Activated T-cell treated with anti-CD3 and anti-CD28 coated beads, Interleukin-2, amount 50 U/mL, for 24 hours (primary cell): ENCODE measurements at regions not wholly inside any gene's neighbourhood (a gene's known extent, or its start where the extent isn't known, plus 50 kb on each side); places are given as distances from the start of the nearest gene placed in this dataset.

Experiments
- DNase-seq: peaks from one replicate; pipeline ENCODE4 v3.0.0-alpha.2; 2020
- H3K27ac Mint-ChIP-seq: 2 replicates; pipeline ENCODE4 v1.8.0; 2020; ENCODE audit warnings: mild to moderate bottlenecking, mixed read lengths
- H3K27me3 Mint-ChIP-seq: 2 replicates; pipeline ENCODE4 v1.8.0; 2020; ENCODE audit warnings: mixed read lengths
- H3K36me3 Mint-ChIP-seq: 2 replicates; pipeline ENCODE4 v1.8.0; 2020; ENCODE audit warnings: low read depth, mixed read lengths
- H3K4me1 Mint-ChIP-seq: 2 replicates; pipeline ENCODE4 v1.8.0; 2020; ENCODE audit warnings: low read depth, mixed read lengths
- H3K4me3 Mint-ChIP-seq: 2 replicates; pipeline ENCODE4 v1.8.0; 2020; ENCODE audit warnings: mild to moderate bottlenecking, moderate library complexity, mixed read lengths
- H3K9me3 Mint-ChIP-seq: 2 replicates; pipeline ENCODE4 v1.8.0; 2020; ENCODE audit warnings: mixed read lengths

GRCh38 chr14:37900561-37900960 is 305.1 kb downstream of the TTC6 start:
- Mint-ChIP-seq H3K27me3 (peaks cover 26% of the 10 kb centered on the region), H3K4me1 (peaks cover 1% of the 10 kb centered on the region), H3K27ac (no peak overlapping the region), H3K36me3 (no peaks in the 10 kb centered on the region), H3K4me3 (no peak overlapping the region), H3K9me3 (no peaks in the 10 kb centered on the region)
- DNase-seq = no peak

- Mint-ChIP-seq H3K36me3 (no peaks in the 10 kb centered on the region), H3K27ac (no peak overlapping the region), H3K9me3 (no peaks in the 10 kb centered on the region), H3K27me3 (peaks cover 24% of the 10 kb centered on the region), H3K4me1 (peaks cover 1% of the 10 kb centered on the region), H3K4me3 (no peak overlapping the region)
- DNase-seq = no peak
Observed at GRCh38 chr14:37901978-37902377, 305.7 kb upstream of the SSTR1 start.

- H3K36me3 Mint-ChIP-seq = no peaks in the 10 kb centered on the region
- H3K27ac Mint-ChIP-seq = no peak overlapping the region
- peaks cover 1% of the 10 kb centered on the region for H3K4me1 Mint-ChIP-seq
- no peak for DNase-seq
- H3K4me3 Mint-ChIP-seq = no peak overlapping the region
- no peaks in the 10 kb centered on the region for H3K9me3 Mint-ChIP-seq
- peaks cover 24% of the 10 kb centered on the region for H3K27me3 Mint-ChIP-seq
Observed at GRCh38 chr14:37903343-37904191, 304.1 kb upstream of the SSTR1 start.

GRCh38 chr14:37924622-37925021 is 283.1 kb upstream of the SSTR1 start:
- no peak overlapping the region for H3K4me3 Mint-ChIP-seq
- peaks cover 3% of the 10 kb centered on the region for H3K27me3 Mint-ChIP-seq
- no peaks in the 10 kb centered on the region for H3K4me1 Mint-ChIP-seq
- H3K36me3 Mint-ChIP-seq = no peaks in the 10 kb centered on the region
- no peak overlapping the region for H3K27ac Mint-ChIP-seq
- no peak for DNase-seq
- H3K9me3 Mint-ChIP-seq = no peaks in the 10 kb centered on the region

- Mint-ChIP-seq H3K4me3 (no peak overlapping the region), H3K36me3 (no peaks in the 10 kb centered on the region), H3K27ac (no peak overlapping the region), H3K4me1 (no peaks in the 10 kb centered on the region), H3K27me3 (peaks cover 10% of the 10 kb centered on the region), H3K9me3 (peaks cover 2% of the 10 kb centered on the region)
- no peak for DNase-seq
Observed at GRCh38 chr14:37932008-37932407, 275.7 kb upstream of the SSTR1 start.

- no peak overlapping the region for H3K4me3 Mint-ChIP-seq
- no peak for DNase-seq
Observed at GRCh38 chr14:37932481-37932880, 275.2 kb upstream of the SSTR1 start.

GRCh38 chr14:37936971-37937370 is 270.7 kb upstream of the SSTR1 start:
- Mint-ChIP-seq H3K36me3 (no peaks in the 10 kb centered on the region), H3K9me3 (peaks cover 2% of the 10 kb centered on the region), H3K4me1 (no peaks in the 10 kb centered on the region), H3K27ac (no peak overlapping the region), H3K27me3 (peaks cover 6% of the 10 kb centered on the region), H3K4me3 (no peak overlapping the region)
- DNase-seq = no peak

More at GRCh38 chr14:37932481-37932880, 275.2 kb upstream of the SSTR1 start:
- H3K27ac Mint-ChIP-seq = no peak overlapping the region
- H3K27me3 Mint-ChIP-seq = peaks cover 10% of the 10 kb centered on the region
- H3K4me1 Mint-ChIP-seq = no peaks in the 10 kb centered on the region
- H3K36me3 Mint-ChIP-seq = no peaks in the 10 kb centered on the region
- H3K9me3 Mint-ChIP-seq = peaks cover 2% of the 10 kb centered on the region

- H3K36me3 Mint-ChIP-seq = no peaks in the 10 kb centered on the region
Observed at GRCh38 chr14:37939442-37940028, 268.2 kb upstream of the SSTR1 start.

GRCh38 chr14:37945959-37946358 is 261.7 kb upstream of the SSTR1 start:
- DNase-seq = no peak
- H3K36me3 Mint-ChIP-seq = no peaks in the 10 kb centered on the region
- H3K4me1 Mint-ChIP-seq = no peaks in the 10 kb centered on the region
- H3K27ac Mint-ChIP-seq = no peak overlapping the region
- H3K9me3 Mint-ChIP-seq = peaks cover 42% of the 10 kb centered on the region
- H3K4me3 Mint-ChIP-seq = no peak overlapping the region
- no peaks in the 10 kb centered on the region for H3K27me3 Mint-ChIP-seq

More at GRCh38 chr14:37939442-37940028, 268.2 kb upstream of the SSTR1 start:
- peaks cover 5% of the 10 kb centered on the region for H3K9me3 Mint-ChIP-seq
- no peak overlapping the region for H3K27ac Mint-ChIP-seq
- no peak for DNase-seq
- H3K27me3 Mint-ChIP-seq = peaks cover 6% of the 10 kb centered on the region
- no peaks in the 10 kb centered on the region for H3K4me1 Mint-ChIP-seq
- H3K4me3 Mint-ChIP-seq = no peak overlapping the region

GRCh38 chr14:37946819-37947218 is 260.9 kb upstream of the SSTR1 start:
- no peak for DNase-seq
- no peaks in the 10 kb centered on the region for H3K4me1 Mint-ChIP-seq
- H3K27ac Mint-ChIP-seq = no peak overlapping the region
- H3K4me3 Mint-ChIP-seq = no peak overlapping the region
- no peaks in the 10 kb centered on the region for H3K36me3 Mint-ChIP-seq
- H3K27me3 Mint-ChIP-seq = no peaks in the 10 kb centered on the region
- H3K9me3 Mint-ChIP-seq = peaks cover 42% of the 10 kb centered on the region

- DNase-seq = no peak
- Mint-ChIP-seq H3K27ac (no peak overlapping the region), H3K4me1 (no peaks in the 10 kb centered on the region), H3K36me3 (no peaks in the 10 kb centered on the region), H3K9me3 (peaks cover 42% of the 10 kb centered on the region), H3K4me3 (no peak overlapping the region), H3K27me3 (no peaks in the 10 kb centered on the region)
Observed at GRCh38 chr14:37948266-37948665, 259.4 kb upstream of the SSTR1 start.

GRCh38 chr14:37968664-37969240 is 239.0 kb upstream of the SSTR1 start:
- Mint-ChIP-seq H3K27me3 (no peaks in the 10 kb centered on the region), H3K9me3 (no peaks in the 10 kb centered on the region), H3K27ac (no peak overlapping the region), H3K36me3 (no peaks in the 10 kb centered on the region), H3K4me3 (no peak overlapping the region), H3K4me1 (peaks cover 3% of the 10 kb centered on the region)
- no peak for DNase-seq

- Mint-ChIP-seq H3K36me3 (no peaks in the 10 kb centered on the region), H3K4me3 (no peak overlapping the region), H3K27me3 (no peaks in the 10 kb centered on the region), H3K4me1 (peaks cover 3% of the 10 kb centered on the region), H3K27ac (no peak overlapping the region), H3K9me3 (no peaks in the 10 kb centered on the region)
- DNase-seq = no peak
Observed at GRCh38 chr14:37969511-37969979, 238.2 kb upstream of the SSTR1 start.

- no peaks in the 10 kb centered on the region for H3K36me3 Mint-ChIP-seq
- H3K9me3 Mint-ChIP-seq = no peaks in the 10 kb centered on the region
- H3K27ac Mint-ChIP-seq = no peak overlapping the region
- H3K4me1 Mint-ChIP-seq = peaks cover 3% of the 10 kb centered on the region
- no peaks in the 10 kb centered on the region for H3K27me3 Mint-ChIP-seq
- no peak for DNase-seq
- no peak overlapping the region for H3K4me3 Mint-ChIP-seq
Observed at GRCh38 chr14:37970696-37971095, 237.0 kb upstream of the SSTR1 start.
